ENCODE measurements at regions not wholly inside any gene's neighbourhood (a gene's known extent, or its start where the extent isn't known, plus 50 kb on each side); places are given as distances from the start of the nearest gene placed in this dataset.

GRCh38 chr7:25402532-25402931 is 174.2 kb upstream of the NPVF start:
- Histone ChIP-seq H3K27ac (ENCODE audit: low read depth in 1 of 2, low read length in 2 of 2) (no peak overlapping the region), H3K4me1 (ENCODE audit: insufficient read depth, low read length) (no peaks in the 10 kb centered on the region), H3K9me3 (ENCODE audit: control insufficient read depth in 1 of 2, insufficient read depth in 1 of 2, low read length in 2 of 2) (no peaks in the 10 kb centered on the region), H3K36me3 (ENCODE audit: insufficient read depth, low read length) (no peaks in the 10 kb centered on the region), H3K27me3 (ENCODE audit: control insufficient read depth in 1 of 2, insufficient read depth in 2 of 2, low read length in 2 of 2) (peaks cover 0 to 7% of the 10 kb centered on the region in 2 experiments), H3K4me3 (ENCODE audit: low read length) (no peak overlapping the region)
- DNase-seq: no peak
- Mint-ChIP-seq H3K27ac (no peak overlapping the region), H3K4me1 (ENCODE audit: low read depth) (no peaks in the 10 kb centered on the region), H3K4me3 (no peak overlapping the region), H3K36me3 (ENCODE audit: low read depth) (no peaks in the 10 kb centered on the region), H3K9me3 (no peaks in the 10 kb centered on the region), H3K27me3 (peaks cover 29% of the 10 kb centered on the region)
- ChIA-PET POLR2A (no interaction called here), CTCF (no interaction called here)
- intact Hi-C loops (cut with DNase I, micrococcal nuclease): no loop called here
- TF ChIP-seq, protein P1, sequence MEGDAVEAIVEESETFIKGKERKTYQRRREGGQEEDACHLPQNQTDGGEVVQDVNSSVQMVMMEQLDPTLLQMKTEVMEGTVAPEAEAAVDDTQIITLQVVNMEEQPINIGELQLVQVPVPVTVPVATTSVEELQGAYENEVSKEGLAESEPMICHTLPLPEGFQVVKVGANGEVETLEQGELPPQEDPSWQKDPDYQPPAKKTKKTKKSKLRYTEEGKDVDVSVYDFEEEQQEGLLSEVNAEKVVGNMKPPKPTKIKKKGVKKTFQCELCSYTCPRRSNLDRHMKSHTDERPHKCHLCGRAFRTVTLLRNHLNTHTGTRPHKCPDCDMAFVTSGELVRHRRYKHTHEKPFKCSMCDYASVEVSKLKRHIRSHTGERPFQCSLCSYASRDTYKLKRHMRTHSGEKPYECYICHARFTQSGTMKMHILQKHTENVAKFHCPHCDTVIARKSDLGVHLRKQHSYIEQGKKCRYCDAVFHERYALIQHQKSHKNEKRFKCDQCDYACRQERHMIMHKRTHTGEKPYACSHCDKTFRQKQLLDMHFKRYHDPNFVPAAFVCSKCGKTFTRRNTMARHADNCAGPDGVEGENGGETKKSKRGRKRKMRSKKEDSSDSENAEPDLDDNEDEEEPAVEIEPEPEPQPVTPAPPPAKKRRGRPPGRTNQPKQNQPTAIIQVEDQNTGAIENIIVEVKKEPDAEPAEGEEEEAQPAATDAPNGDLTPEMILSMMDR (IDR thresholded peaks at IDR 0.05): no peak
- ATAC-seq (ENCODE audit: poor library complexity): no peak

DNA sequence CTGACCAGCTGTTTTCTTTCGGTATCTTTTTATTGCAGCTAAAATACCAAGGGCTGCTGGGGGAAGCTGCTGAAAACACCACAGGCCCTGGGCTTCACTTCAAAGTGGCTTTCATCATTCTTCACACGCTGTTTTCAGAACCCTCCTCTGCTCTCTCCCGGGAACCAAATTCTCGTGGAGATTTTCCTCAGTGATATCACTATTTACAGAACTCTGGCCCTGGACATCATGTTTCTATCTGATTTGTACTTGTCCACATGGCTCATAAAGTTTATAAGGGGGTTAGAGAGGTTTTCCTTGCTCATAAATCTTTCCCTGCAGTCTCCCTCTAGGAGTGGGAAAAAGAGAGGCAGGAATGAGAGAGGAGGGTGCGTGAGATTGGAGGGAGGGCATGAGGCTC is 177.4 kb upstream of the NPVF start:
- intact Hi-C loops (cut with DNase I, micrococcal nuclease): no loop called here
- H3K27me3 ChIP-seq (ENCODE audit: control insufficient read depth in 1 of 2, insufficient read depth in 2 of 2, low read length in 2 of 2): peaks cover 0 to 11% of the 10 kb centered on the region in 2 experiments
- H3K4me3 ChIP-seq (ENCODE audit: low read length): no peak overlapping the region
- no peaks in the 10 kb centered on the region for H3K9me3 ChIP-seq (ENCODE audit: control insufficient read depth in 1 of 2, insufficient read depth in 1 of 2, low read length in 2 of 2)
- ChIA-PET CTCF (no interaction called here), POLR2A (no interaction called here)
- H3K36me3 ChIP-seq (ENCODE audit: insufficient read depth, low read length): no peaks in the 10 kb centered on the region
- Mint-ChIP-seq H3K9me3 (no peaks in the 10 kb centered on the region), H3K4me1 (ENCODE audit: low read depth) (no peaks in the 10 kb centered on the region), H3K27ac (no peak overlapping the region), H3K4me3 (no peak overlapping the region), H3K36me3 (ENCODE audit: low read depth) (no peaks in the 10 kb centered on the region), H3K27me3 (peaks cover 36% of the 10 kb centered on the region)
- no peak overlapping the region for H3K27ac ChIP-seq (ENCODE audit: low read depth in 1 of 2, low read length in 2 of 2)
- ATAC-seq (ENCODE audit: poor library complexity): no peak
- H3K4me1 ChIP-seq (ENCODE audit: insufficient read depth, low read length): no peaks in the 10 kb centered on the region
- no peak for DNase-seq
- TF ChIP-seq, protein P1 (IDR thresholded peaks at IDR 0.05): no peak

DNA sequence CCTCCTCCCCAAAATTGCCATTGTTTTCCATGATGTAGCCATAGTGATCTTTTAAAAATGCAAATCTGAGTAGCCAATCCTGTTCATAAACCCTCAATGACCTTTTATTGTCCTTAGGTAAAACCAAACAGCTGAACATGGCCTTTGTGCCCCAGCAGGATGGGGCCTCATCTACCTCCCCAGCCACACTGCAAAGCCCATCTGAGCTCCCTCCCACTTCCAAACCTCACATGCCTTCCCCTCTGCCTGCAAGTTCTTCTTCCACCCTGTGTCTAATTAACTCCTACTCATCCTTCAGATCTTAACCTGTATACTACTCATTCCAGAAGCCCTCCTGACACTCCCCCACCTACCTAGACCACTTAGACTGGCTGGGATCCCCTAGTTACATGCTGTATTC is 178.8 kb upstream of the NPVF start:
- H3K4me3 ChIP-seq (ENCODE audit: low read length): no peak overlapping the region
- H3K4me1 ChIP-seq (ENCODE audit: insufficient read depth, low read length): no peaks in the 10 kb centered on the region
- ChIA-PET CTCF (no interaction called here), POLR2A (no interaction called here)
- no peak overlapping the region for H3K27ac Mint-ChIP-seq
- no peak for DNase-seq
- H3K9me3 Mint-ChIP-seq: no peaks in the 10 kb centered on the region
- no peak overlapping the region for H3K4me3 Mint-ChIP-seq
- no peak overlapping the region for H3K27ac ChIP-seq (ENCODE audit: low read depth in 1 of 2, low read length in 2 of 2)
- H3K27me3 ChIP-seq (ENCODE audit: control insufficient read depth in 1 of 2, insufficient read depth in 2 of 2, low read length in 2 of 2): peaks cover 0 to 11% of the 10 kb centered on the region in 2 experiments
- H3K4me1 Mint-ChIP-seq (ENCODE audit: low read depth): no peaks in the 10 kb centered on the region
- no peaks in the 10 kb centered on the region for H3K36me3 Mint-ChIP-seq (ENCODE audit: low read depth)
- ATAC-seq (ENCODE audit: poor library complexity): no peak
- H3K9me3 ChIP-seq (ENCODE audit: control insufficient read depth in 1 of 2, insufficient read depth in 1 of 2, low read length in 2 of 2): no peaks in the 10 kb centered on the region
- no peaks in the 10 kb centered on the region for H3K36me3 ChIP-seq (ENCODE audit: insufficient read depth, low read length)
- intact Hi-C loops (cut with DNase I, micrococcal nuclease): no loop called here
- TF ChIP-seq, protein P1 (IDR thresholded peaks at IDR 0.05): no peak
- peaks cover 40% of the 10 kb centered on the region for H3K27me3 Mint-ChIP-seq
